ENCODE measurements at regions not wholly inside any gene's neighbourhood (a gene's known extent, or its start where the extent isn't known, plus 50 kb on each side); places are given as distances from the start of the nearest gene placed in this dataset.

DNA sequence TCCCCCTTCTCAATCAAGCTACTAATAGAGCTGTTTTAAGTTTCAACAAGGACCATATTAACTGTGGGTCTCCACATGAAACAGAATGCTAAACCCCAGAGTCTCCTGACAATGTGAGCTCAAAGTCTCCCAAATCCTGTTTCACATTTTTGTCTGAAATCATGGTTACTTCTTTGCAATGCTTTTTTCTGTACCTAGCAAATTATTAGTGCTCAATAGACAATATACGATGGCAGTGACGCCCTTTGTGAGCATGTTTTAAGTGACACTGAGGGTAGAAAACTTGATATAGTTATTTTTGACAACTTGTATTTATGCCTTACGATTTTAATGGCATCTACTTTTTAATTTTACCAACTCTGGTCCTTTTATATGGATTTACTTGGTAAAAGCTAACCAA is 85.4 kb upstream of the SOX5 start:
- Histone ChIP-seq H3K4me1 (ENCODE audit: control insufficient read depth, extremely low read depth, insufficient read depth, low read length) (peaks cover 11% of the 10 kb centered on the region), H3K4me2 (ENCODE audit: insufficient read depth, low read length) (no peak overlapping the region), H3K9me1 (replicated peaks; ENCODE audit: control insufficient read depth, extremely low read depth, insufficient read depth, low read length) (no peaks in the 10 kb centered on the region), H3K4me3 (replicated peaks in 1 of 3; ENCODE audit: insufficient read depth in 1 of 3, low read depth in 1 of 3, low read length in 3 of 3) (no peak overlapping the region), H3K27me3 (ENCODE audit: control insufficient read depth in 2 of 2, insufficient read depth in 2 of 2, low read length in 2 of 2) (no peaks in the 10 kb centered on the region), H2AFZ (ENCODE audit: low read depth, low read length) (no peak overlapping the region), H4K20me1 (replicated peaks; ENCODE audit: control insufficient read depth, extremely low read depth, insufficient read depth, low read length) (no peaks in the 10 kb centered on the region), H3K79me2 (ENCODE audit: control insufficient read depth, insufficient read depth, low read length) (no peaks in the 10 kb centered on the region), H3K9ac (replicated peaks; ENCODE audit: extremely low read depth, insufficient read depth, low read length) (no peak overlapping the region), H3K27ac (ENCODE audit: insufficient read depth, low read depth, low read length) (no peak overlapping the region), H3K36me3 (ENCODE audit: control insufficient read depth in 2 of 2, extremely low read depth in 1 of 2, insufficient read depth in 2 of 2, low read length in 2 of 2) (no peaks in the 10 kb centered on the region), H3K9me3 (replicated peaks; ENCODE audit: control insufficient read depth, insufficient read depth, low read length) (no peaks in the 10 kb centered on the region)
- FAIRE-seq (no peak), DNase-seq (ENCODE audit: low read depth, low spot score) (no peak)
- dilution Hi-C loops (cut with MboI; ENCODE audit: extremely low pct_ligation_motif_present, low sequenced_read_pairs), result no loop called here
- TF ChIP-seq POLR2A (IDR thresholded peaks at IDR 0.05; ENCODE audit: low read depth, low read length) (no peak), JUN (IDR thresholded peaks at IDR 0.05; ENCODE audit: borderline replicate concordance, insufficient read depth, insufficient read length, low read depth) (no peak), GATA2 (IDR thresholded peaks at IDR 0.05; ENCODE audit: insufficient read depth, insufficient read length, low read depth, low read length) (no peak), FOS (IDR thresholded peaks at IDR 0.05; ENCODE audit: borderline replicate concordance, insufficient read depth, low read length) (no peak), POLR2AphosphoS5 (IDR thresholded peaks at IDR 0.05; ENCODE audit: insufficient read depth, low read depth, low read length) (no peak), EZH2 (IDR thresholded peaks at IDR 0.05; ENCODE audit: borderline replicate concordance, low read depth, low read length, severe bottlenecking) (no peak), MYC (IDR thresholded peaks at IDR 0.05; ENCODE audit: low read depth, low read length) (no peak)
- TF ChIP-seq, protein P1, sequence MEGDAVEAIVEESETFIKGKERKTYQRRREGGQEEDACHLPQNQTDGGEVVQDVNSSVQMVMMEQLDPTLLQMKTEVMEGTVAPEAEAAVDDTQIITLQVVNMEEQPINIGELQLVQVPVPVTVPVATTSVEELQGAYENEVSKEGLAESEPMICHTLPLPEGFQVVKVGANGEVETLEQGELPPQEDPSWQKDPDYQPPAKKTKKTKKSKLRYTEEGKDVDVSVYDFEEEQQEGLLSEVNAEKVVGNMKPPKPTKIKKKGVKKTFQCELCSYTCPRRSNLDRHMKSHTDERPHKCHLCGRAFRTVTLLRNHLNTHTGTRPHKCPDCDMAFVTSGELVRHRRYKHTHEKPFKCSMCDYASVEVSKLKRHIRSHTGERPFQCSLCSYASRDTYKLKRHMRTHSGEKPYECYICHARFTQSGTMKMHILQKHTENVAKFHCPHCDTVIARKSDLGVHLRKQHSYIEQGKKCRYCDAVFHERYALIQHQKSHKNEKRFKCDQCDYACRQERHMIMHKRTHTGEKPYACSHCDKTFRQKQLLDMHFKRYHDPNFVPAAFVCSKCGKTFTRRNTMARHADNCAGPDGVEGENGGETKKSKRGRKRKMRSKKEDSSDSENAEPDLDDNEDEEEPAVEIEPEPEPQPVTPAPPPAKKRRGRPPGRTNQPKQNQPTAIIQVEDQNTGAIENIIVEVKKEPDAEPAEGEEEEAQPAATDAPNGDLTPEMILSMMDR (IDR thresholded peaks at IDR 0.05; ENCODE audit: extremely low read depth in 1 of 2, insufficient read depth in 1 of 2, low read depth in 1 of 2, low read length in 2 of 2), result no peak
- TF ChIP-seq, protein P2, sequence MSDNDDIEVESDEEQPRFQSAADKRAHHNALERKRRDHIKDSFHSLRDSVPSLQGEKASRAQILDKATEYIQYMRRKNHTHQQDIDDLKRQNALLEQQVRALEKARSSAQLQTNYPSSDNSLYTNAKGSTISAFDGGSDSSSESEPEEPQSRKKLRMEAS (IDR thresholded peaks at IDR 0.05; ENCODE audit: insufficient read depth, insufficient read length), result no peak
- intact Hi-C loops (cut with micrococcal nuclease), result no loop called here
- CTCF ChIA-PET, result interaction anchor here (1.1 to 1.2 kb wide), 3 partner anchors 9 to 16 kb away, joined by 3 to 5 read pairs (median 4); no protein-coding TSS in a partner anchor
- POLR2A ChIA-PET, result no interaction called here
- BruUV-seq (replicated peaks), result no TSS peak
